IgD-negative memory B cell (primary cell): ENCODE measurements at regions not wholly inside any gene's neighbourhood (a gene's known extent, or its start where the extent isn't known, plus 50 kb on each side); places are given as distances from the start of the nearest gene placed in this dataset.
A peak's percentile ranks its signal among the peaks of the same experiment; 100 is the strongest.

Experiments
- H3K27ac Mint-ChIP-seq, 3 donors: one replicate each; pipeline ENCODE4 v1.8.0; 2020 to 2022; ENCODE audit warnings: mild to moderate bottlenecking in 3 of 3, mixed read lengths in 3 of 3, moderate library complexity in 1 of 3
- H3K27me3 Mint-ChIP-seq: one replicate; pipeline ENCODE4 v1.8.0; 2021; ENCODE audit warnings: mixed read lengths
- H3K36me3 Mint-ChIP-seq: one replicate; pipeline ENCODE4 v1.8.0; 2020; ENCODE audit warnings: mild to moderate bottlenecking, mixed read lengths
- H3K4me1 Mint-ChIP-seq, 3 donors: one replicate each; pipeline ENCODE4 v1.8.0; 2020 to 2022; ENCODE audit warnings: mixed read lengths in 3 of 3, mild to moderate bottlenecking in 1 of 3
- H3K4me3 Mint-ChIP-seq, 4 donors: one replicate each; pipeline ENCODE4 v1.8.0; 2020 to 2022; ENCODE audit warnings: mild to moderate bottlenecking in 4 of 4, mixed read lengths in 4 of 4, moderate library complexity in 3 of 4
- H3K9me3 Mint-ChIP-seq, 3 donors: one replicate each; pipeline ENCODE4 v1.8.0; 2020 to 2021; ENCODE audit warnings: mixed read lengths in 3 of 3, mild to moderate bottlenecking in 1 of 3

DNA sequence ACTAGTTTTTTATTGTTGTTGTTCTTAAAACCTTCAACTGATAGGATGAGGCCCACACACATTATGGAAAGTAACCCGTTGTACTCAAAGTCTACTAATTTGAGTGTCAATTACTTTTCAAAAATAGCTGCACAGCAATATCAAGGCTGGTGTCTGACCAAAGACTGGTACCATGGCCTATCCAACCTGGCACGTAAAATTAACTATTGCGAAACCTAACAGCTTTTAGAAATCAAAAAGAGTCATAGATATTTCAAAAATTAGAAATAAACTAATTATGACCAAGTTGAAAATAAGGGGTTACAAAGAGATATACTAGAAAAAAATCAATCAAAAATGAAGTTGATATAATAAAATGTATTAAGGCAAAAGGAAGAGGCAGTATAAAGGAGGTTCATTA, 501.5 kb upstream of the SLC8A1 start:
- H3K36me3 Mint-ChIP-seq: no peaks in the 10 kb centered on the region
- H3K9me3 Mint-ChIP-seq: peaks cover 0 to 3% (median 0%) of the 10 kb centered on the region in 3 donors
- H3K27ac Mint-ChIP-seq: no peak overlapping the region
- H3K27me3 Mint-ChIP-seq: no peaks in the 10 kb centered on the region
- no peaks in the 10 kb centered on the region for H3K4me1 Mint-ChIP-seq
- no peak overlapping the region for H3K4me3 Mint-ChIP-seq

- H3K4me3 Mint-ChIP-seq: no peak overlapping the region
- H3K27me3 Mint-ChIP-seq: no peaks in the 10 kb centered on the region
- no peak overlapping the region for H3K27ac Mint-ChIP-seq
- H3K36me3 Mint-ChIP-seq: no peaks in the 10 kb centered on the region
- peaks cover 0 to 4% (median 0%) of the 10 kb centered on the region in 3 donors for H3K9me3 Mint-ChIP-seq
- no peaks in the 10 kb centered on the region for H3K4me1 Mint-ChIP-seq
Observed at GRCh38 chr2:40955042-40955441, 503.2 kb upstream of the SLC8A1 start.

DNA sequence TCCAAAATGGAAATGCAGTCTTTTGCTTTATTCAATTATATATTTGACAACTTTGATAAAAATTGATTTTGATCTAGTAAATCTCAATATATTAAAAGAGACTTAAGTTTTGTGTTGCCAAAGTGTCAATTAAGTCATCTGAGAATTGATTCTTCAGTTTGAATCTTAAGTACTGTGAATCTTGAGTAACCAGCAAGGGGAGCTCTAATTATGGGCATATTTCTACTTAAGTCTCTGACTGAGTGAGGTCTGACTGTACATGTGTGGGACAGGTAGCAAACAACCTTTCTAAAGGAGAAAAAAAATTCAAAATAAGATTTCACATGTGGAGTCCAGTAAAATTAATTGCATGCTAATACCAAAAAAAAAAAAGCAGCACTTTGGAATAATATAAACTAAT, 503.7 kb upstream of the SLC8A1 start:
- no peak overlapping the region for H3K4me3 Mint-ChIP-seq
- H3K27ac Mint-ChIP-seq: no peak overlapping the region
- H3K27me3 Mint-ChIP-seq: no peaks in the 10 kb centered on the region
- no peaks in the 10 kb centered on the region for H3K36me3 Mint-ChIP-seq
- no peaks in the 10 kb centered on the region for H3K4me1 Mint-ChIP-seq
- H3K9me3 Mint-ChIP-seq: peaks cover 0 to 4% (median 0%) of the 10 kb centered on the region in 3 donors

- Mint-ChIP-seq H3K4me3 (no peak overlapping the region), H3K36me3 (no peaks in the 10 kb centered on the region), H3K27ac (no peak overlapping the region), H3K4me1 (no peaks in the 10 kb centered on the region), H3K27me3 (no peaks in the 10 kb centered on the region), H3K9me3 (peaks cover 0 to 4% (median 0%) of the 10 kb centered on the region in 3 donors)
Observed at GRCh38 chr2:40957508-40957907, 505.6 kb upstream of the SLC8A1 start.

DNA sequence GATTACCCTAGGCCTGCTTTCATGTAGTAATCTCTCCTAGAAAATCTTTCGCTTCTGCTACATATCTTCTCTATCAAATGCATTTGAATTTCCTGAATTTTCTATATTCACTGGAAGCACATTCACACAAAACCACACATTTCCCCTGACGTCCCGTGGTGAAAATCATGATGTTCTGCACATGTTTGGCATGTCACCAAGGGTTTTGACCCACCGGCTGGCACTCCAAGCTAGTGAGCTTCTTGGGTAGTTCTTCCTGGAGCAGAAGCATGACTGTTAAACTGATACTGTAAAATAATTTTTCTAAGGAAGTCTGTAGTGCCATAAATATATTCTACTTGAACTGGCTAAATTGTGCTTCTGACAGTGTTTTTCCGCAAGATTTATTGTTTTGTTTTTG, 510.1 kb upstream of the SLC8A1 start:
- peaks cover 0 to 8% (median 3%) of the 10 kb centered on the region in 3 donors for H3K9me3 Mint-ChIP-seq
- no peaks in the 10 kb centered on the region for H3K4me1 Mint-ChIP-seq

GRCh38 chr2:40964509-40965250, 512.8 kb upstream of the SLC8A1 start:
- peaks cover 0 to 8% (median 4%) of the 10 kb centered on the region in 3 donors for H3K9me3 Mint-ChIP-seq
- no peaks in the 10 kb centered on the region for H3K4me1 Mint-ChIP-seq
- no peak overlapping the region for H3K4me3 Mint-ChIP-seq
- H3K27ac Mint-ChIP-seq: no peak overlapping the region
- no peaks in the 10 kb centered on the region for H3K27me3 Mint-ChIP-seq
- no peaks in the 10 kb centered on the region for H3K36me3 Mint-ChIP-seq

More for the DNA sequence above, 510.1 kb upstream of the SLC8A1 start:
- no peak overlapping the region for H3K4me3 Mint-ChIP-seq
- H3K27me3 Mint-ChIP-seq: no peaks in the 10 kb centered on the region
- H3K27ac Mint-ChIP-seq: no peak overlapping the region
- no peaks in the 10 kb centered on the region for H3K36me3 Mint-ChIP-seq

GRCh38 chr2:40967451-40967850, 515.6 kb upstream of the SLC8A1 start:
- Mint-ChIP-seq H3K36me3 (no peaks in the 10 kb centered on the region), H3K4me1 (no peaks in the 10 kb centered on the region), H3K27ac (no peak overlapping the region), H3K27me3 (no peaks in the 10 kb centered on the region), H3K9me3 (peaks cover 0 to 8% (median 4%) of the 10 kb centered on the region in 3 donors), H3K4me3 (no peak overlapping the region)

- Mint-ChIP-seq H3K9me3 (no peaks in the 10 kb centered on the region), H3K4me1 (no peaks in the 10 kb centered on the region), H3K27me3 (no peaks in the 10 kb centered on the region), H3K27ac (no peak overlapping the region), H3K36me3 (no peaks in the 10 kb centered on the region), H3K4me3 (no peak overlapping the region)
Observed at GRCh38 chr2:40975151-40975550, 523.3 kb upstream of the SLC8A1 start.

- Mint-ChIP-seq H3K36me3 (no peaks in the 10 kb centered on the region), H3K4me1 (no peaks in the 10 kb centered on the region), H3K27ac (no peak overlapping the region), H3K9me3 (peaks cover 3 to 10% (median 4%) of the 10 kb centered on the region in 3 donors), H3K4me3 (no peak overlapping the region), H3K27me3 (no peaks in the 10 kb centered on the region)
Observed at GRCh38 chr2:40997362-40997761, 545.5 kb upstream of the SLC8A1 start.

GRCh38 chr2:41000374-41000773, 548.5 kb upstream of the SLC8A1 start:
- peaks cover 3 to 10% (median 4%) of the 10 kb centered on the region in 3 donors for H3K9me3 Mint-ChIP-seq
- no peaks in the 10 kb centered on the region for H3K36me3 Mint-ChIP-seq
- H3K4me3 Mint-ChIP-seq: no peak overlapping the region
- no peaks in the 10 kb centered on the region for H3K4me1 Mint-ChIP-seq
- no peak overlapping the region for H3K27ac Mint-ChIP-seq
- no peaks in the 10 kb centered on the region for H3K27me3 Mint-ChIP-seq

GRCh38 chr2:41000906-41001305, 549.0 kb upstream of the SLC8A1 start:
- peaks cover 1 to 10% (median 3%) of the 10 kb centered on the region in 3 donors for H3K9me3 Mint-ChIP-seq
- peak overlapping the region in 1 of 3 donors; percentile 54 for H3K27ac Mint-ChIP-seq
- no peaks in the 10 kb centered on the region for H3K4me1 Mint-ChIP-seq
- H3K27me3 Mint-ChIP-seq: no peaks in the 10 kb centered on the region
- no peak overlapping the region for H3K4me3 Mint-ChIP-seq
- no peaks in the 10 kb centered on the region for H3K36me3 Mint-ChIP-seq

- Mint-ChIP-seq H3K4me3 (no peak overlapping the region), H3K27me3 (no peaks in the 10 kb centered on the region), H3K9me3 (peaks cover 1 to 4% (median 1%) of the 10 kb centered on the region in 3 donors), H3K27ac (no peak overlapping the region), H3K4me1 (no peaks in the 10 kb centered on the region), H3K36me3 (no peaks in the 10 kb centered on the region)
Observed at GRCh38 chr2:41004700-41005099, 552.8 kb upstream of the SLC8A1 start.

DNA sequence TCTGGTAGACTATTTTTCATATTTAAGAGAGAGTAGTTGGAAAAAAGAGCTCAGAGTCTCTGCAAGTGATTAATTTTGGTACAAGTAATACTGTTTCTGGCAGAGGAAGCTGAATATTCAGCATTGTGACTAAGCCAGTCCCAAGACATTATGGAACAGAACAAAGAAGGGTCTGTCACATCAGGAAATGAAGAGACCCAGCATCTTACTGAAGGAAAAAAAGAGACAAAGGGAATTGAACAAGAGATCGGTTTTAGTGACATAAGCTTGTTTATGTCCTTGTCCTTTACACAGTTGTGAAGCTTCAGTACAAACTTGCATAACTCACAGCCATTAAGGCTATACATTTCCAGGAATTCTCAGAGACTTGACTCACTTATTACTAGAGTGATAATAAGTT, 568.5 kb upstream of the SLC8A1 start:
- Mint-ChIP-seq H3K36me3 (no peaks in the 10 kb centered on the region), H3K27ac (no peak overlapping the region)

GRCh38 chr2:41024816-41025215, 572.9 kb upstream of the SLC8A1 start:
- no peaks in the 10 kb centered on the region for H3K36me3 Mint-ChIP-seq
- no peaks in the 10 kb centered on the region for H3K9me3 Mint-ChIP-seq
- H3K4me3 Mint-ChIP-seq: no peak overlapping the region
- H3K27ac Mint-ChIP-seq: no peak overlapping the region
- no peaks in the 10 kb centered on the region for H3K27me3 Mint-ChIP-seq
- no peaks in the 10 kb centered on the region for H3K4me1 Mint-ChIP-seq

More for the DNA sequence above, 568.5 kb upstream of the SLC8A1 start:
- Mint-ChIP-seq H3K4me3 (no peak overlapping the region), H3K4me1 (no peaks in the 10 kb centered on the region), H3K27me3 (no peaks in the 10 kb centered on the region), H3K9me3 (peaks cover 0 to 1% (median 0%) of the 10 kb centered on the region in 3 donors)

DNA sequence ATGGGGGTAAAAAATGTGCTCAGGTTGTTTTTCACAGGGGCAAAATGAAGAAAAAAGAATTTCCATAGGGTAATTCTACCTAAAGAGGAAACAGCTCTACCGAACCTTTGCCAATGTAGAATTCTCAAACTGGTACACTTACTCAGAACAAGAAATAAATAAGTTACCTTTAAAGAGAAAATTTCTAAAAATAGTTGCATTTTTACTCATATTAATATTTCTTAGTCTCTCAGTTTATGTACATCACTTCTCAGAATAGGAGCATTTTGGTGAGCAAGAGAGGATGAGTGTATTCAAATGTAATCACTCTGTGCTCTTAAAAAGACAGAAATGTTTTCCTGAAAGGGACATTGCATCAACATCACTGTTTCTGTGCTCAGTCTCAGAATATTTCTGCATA, 574.7 kb upstream of the SLC8A1 start:
- H3K4me3 Mint-ChIP-seq: no peak overlapping the region
- no peaks in the 10 kb centered on the region for H3K4me1 Mint-ChIP-seq
- no peaks in the 10 kb centered on the region for H3K36me3 Mint-ChIP-seq
- no peak overlapping the region for H3K27ac Mint-ChIP-seq
- no peaks in the 10 kb centered on the region for H3K27me3 Mint-ChIP-seq
- peaks cover 0 to 5% (median 3%) of the 10 kb centered on the region in 3 donors for H3K9me3 Mint-ChIP-seq

- peaks cover 0 to 5% (median 3%) of the 10 kb centered on the region in 3 donors for H3K9me3 Mint-ChIP-seq
- no peak overlapping the region for H3K4me3 Mint-ChIP-seq
- H3K27me3 Mint-ChIP-seq: no peaks in the 10 kb centered on the region
- no peak overlapping the region for H3K27ac Mint-ChIP-seq
- no peaks in the 10 kb centered on the region for H3K36me3 Mint-ChIP-seq
- no peaks in the 10 kb centered on the region for H3K4me1 Mint-ChIP-seq
Observed at GRCh38 chr2:41027095-41027494, 575.2 kb upstream of the SLC8A1 start.
